ENCODE measurements at regions not wholly inside any gene's neighbourhood (a gene's known extent, or its start where the extent isn't known, plus 50 kb on each side); places are given as distances from the start of the nearest gene placed in this dataset.

GRCh38 chr11:57103899-57104605 lies 77.7 kb upstream of the LRRC55 start:
- DNase-seq (ENCODE audit: low spot score), result no peak

- no peak for DNase-seq (ENCODE audit: low spot score)
These were observed 72.4 kb upstream of the LRRC55 start for GRCh38 chr11:57109331-57109730.

- no peak for DNase-seq (ENCODE audit: low spot score)
These were observed 70.1 kb upstream of the LRRC55 start for GRCh38 chr11:57111619-57112018.

- DNase-seq (ENCODE audit: low spot score), result peak; percentile 20
These were observed 65.1 kb upstream of the LRRC55 start for GRCh38 chr11:57116654-57117053.

- DNase-seq (ENCODE audit: low spot score), result no peak
These were observed 61.4 kb upstream of the LRRC55 start for GRCh38 chr11:57120192-57120965.

GRCh38 chr11:57121996-57122395 lies 59.8 kb upstream of the LRRC55 start:
- no peak for DNase-seq (ENCODE audit: low spot score)

GRCh38 chr11:57123590-57123989 lies 58.2 kb upstream of the LRRC55 start:
- DNase-seq (ENCODE audit: low spot score), result no peak

GRCh38 chr11:57124505-57124904 lies 57.2 kb upstream of the LRRC55 start:
- DNase-seq (ENCODE audit: low spot score), result no peak

- DNase-seq (ENCODE audit: low spot score), result no peak
These were observed 56.8 kb upstream of the LRRC55 start for GRCh38 chr11:57124917-57125316.

GRCh38 chr11:57126766-57127400 lies 54.9 kb upstream of the LRRC55 start:
- no peak for DNase-seq (ENCODE audit: low spot score)

GRCh38 chr11:57131080-57131790 lies 50.5 kb upstream of the LRRC55 start:
- DNase-seq (ENCODE audit: low spot score), result peak; percentile 52

All from GM03348 (cell line).